ENCODE measurements at regions not wholly inside any gene's neighbourhood (a gene's known extent, or its start where the extent isn't known, plus 50 kb on each side); places are given as distances from the start of the nearest gene placed in this dataset.

DNA sequence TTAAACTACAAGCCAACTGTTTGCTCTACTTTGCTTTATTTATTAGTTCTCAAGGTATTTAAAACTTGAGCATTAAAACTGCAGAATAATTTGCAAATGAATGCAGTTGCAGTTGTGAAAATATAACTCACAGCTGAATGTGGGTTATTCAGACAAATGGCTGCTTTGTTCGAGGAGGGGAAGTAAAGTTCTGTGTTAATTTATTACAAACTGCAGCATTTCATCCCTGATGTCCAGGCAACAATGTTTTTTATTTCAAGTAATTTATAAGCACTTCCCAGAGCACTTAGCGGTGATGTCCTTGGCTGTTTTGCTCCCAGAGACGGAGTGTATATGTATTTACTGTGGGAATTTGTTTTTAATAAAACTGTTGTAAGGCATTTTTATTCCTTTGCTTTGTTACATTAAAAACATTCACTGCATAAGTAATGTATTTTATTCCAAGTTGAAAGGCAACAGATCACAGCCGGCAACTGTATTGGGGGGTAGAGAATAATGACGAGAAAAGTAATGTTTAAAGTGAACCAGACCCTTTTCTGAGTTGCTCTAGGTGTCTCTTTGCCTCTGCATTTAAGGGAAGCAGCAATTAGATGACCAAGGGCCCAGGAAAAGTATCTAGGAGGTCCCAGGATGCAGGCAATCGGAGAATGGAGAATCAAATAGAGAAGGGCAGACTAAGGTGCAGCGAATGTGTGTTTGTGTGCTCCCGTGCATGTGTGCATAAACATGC, 291.2 kb upstream of the SALL1 start:
- TF ChIP-seq, protein P1, sequence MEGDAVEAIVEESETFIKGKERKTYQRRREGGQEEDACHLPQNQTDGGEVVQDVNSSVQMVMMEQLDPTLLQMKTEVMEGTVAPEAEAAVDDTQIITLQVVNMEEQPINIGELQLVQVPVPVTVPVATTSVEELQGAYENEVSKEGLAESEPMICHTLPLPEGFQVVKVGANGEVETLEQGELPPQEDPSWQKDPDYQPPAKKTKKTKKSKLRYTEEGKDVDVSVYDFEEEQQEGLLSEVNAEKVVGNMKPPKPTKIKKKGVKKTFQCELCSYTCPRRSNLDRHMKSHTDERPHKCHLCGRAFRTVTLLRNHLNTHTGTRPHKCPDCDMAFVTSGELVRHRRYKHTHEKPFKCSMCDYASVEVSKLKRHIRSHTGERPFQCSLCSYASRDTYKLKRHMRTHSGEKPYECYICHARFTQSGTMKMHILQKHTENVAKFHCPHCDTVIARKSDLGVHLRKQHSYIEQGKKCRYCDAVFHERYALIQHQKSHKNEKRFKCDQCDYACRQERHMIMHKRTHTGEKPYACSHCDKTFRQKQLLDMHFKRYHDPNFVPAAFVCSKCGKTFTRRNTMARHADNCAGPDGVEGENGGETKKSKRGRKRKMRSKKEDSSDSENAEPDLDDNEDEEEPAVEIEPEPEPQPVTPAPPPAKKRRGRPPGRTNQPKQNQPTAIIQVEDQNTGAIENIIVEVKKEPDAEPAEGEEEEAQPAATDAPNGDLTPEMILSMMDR (IDR thresholded peaks at IDR 0.05; ENCODE audit: insufficient read depth, low read length) = no peak
- no peak for TF ChIP-seq POLR2AphosphoS5 (IDR thresholded peaks at IDR 0.05; ENCODE audit: low read depth)
- no peak for TF ChIP-seq GABPA (IDR thresholded peaks at IDR 0.05; ENCODE audit: low read depth)
- no peak for TF ChIP-seq SPI1 (IDR thresholded peaks at IDR 0.05; ENCODE audit: borderline replicate concordance, low read depth)
- TF ChIP-seq, protein P2, sequence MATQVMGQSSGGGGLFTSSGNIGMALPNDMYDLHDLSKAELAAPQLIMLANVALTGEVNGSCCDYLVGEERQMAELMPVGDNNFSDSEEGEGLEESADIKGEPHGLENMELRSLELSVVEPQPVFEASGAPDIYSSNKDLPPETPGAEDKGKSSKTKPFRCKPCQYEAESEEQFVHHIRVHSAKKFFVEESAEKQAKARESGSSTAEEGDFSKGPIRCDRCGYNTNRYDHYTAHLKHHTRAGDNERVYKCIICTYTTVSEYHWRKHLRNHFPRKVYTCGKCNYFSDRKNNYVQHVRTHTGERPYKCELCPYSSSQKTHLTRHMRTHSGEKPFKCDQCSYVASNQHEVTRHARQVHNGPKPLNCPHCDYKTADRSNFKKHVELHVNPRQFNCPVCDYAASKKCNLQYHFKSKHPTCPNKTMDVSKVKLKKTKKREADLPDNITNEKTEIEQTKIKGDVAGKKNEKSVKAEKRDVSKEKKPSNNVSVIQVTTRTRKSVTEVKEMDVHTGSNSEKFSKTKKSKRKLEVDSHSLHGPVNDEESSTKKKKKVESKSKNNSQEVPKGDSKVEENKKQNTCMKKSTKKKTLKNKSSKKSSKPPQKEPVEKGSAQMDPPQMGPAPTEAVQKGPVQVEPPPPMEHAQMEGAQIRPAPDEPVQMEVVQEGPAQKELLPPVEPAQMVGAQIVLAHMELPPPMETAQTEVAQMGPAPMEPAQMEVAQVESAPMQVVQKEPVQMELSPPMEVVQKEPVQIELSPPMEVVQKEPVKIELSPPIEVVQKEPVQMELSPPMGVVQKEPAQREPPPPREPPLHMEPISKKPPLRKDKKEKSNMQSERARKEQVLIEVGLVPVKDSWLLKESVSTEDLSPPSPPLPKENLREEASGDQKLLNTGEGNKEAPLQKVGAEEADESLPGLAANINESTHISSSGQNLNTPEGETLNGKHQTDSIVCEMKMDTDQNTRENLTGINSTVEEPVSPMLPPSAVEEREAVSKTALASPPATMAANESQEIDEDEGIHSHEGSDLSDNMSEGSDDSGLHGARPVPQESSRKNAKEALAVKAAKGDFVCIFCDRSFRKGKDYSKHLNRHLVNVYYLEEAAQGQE (IDR thresholded peaks at IDR 0.05; ENCODE audit: insufficient replicate concordance, low read depth) = no peak

Data from HL-60 (cell line).